ENCODE measurements at regions not wholly inside any gene's neighbourhood (a gene's known extent, or its start where the extent isn't known, plus 50 kb on each side); places are given as distances from the start of the nearest gene placed in this dataset.
"Not testable (repeated sequence)": the region's sequence is repeated elsewhere in the genome, so short reads cannot be mapped to it uniquely, and the experiment has no call there.

DNA sequence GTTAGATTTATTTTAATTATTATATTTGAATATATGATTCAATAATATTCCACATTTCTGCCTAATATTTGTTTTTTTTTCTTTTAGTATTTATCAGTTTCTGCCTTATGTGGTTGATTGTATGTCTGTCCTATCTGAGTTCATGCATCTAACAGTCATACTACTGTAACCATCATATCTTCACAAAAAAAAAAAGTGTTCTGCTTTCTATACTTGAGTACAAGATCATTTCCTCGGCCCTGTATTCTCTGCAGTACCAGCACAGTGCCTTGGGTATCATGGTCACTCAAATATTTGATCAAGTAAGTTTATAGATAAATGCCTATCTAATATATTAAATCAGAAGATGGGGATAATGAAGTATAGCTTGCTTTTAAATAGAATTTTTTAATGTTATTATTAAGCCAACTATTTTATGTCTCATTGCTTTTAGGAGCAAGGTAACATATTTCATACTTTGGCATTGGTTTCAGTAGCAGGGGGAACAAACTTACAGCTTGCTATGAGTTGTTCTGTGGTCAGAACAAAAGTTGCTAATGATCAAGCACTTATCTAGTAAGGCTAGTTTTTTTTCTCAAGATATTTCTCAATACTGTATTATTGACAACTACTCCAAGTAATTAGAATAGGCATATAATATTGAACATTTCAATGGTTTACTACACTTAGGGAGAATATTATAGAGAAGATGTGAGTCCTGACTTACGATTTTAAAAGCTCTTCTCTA lies 290.5 kb upstream of the FBXO33 start:
- DNase-seq = no peak

DNA sequence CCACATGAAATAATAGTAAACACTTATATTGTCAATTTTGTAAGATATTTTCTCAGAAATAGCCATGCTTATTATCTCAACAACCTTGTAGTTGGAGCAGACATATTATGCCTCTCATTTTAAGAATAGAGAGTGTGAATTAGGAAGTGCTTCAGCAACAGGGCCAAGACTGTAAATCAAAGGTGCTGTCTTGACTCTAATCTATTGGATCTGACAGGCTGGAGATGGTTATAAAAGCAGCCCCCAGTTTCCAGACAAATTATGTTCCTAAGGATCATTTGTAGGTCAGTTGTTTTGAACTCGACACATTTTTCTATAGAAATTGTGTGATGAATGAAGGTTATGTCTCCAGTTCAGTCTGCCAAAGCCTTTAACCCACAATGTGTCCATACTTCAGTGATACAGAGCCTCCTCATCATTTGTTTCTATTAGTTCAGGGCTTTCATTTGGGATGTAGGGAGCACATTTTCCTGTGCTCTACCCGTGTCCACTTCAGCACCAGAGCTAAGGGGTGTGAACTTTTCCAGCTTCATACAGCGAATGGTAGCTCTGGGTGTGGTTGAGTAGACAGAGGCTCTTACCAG lies 284.8 kb upstream of the FBXO33 start:
- no peak for DNase-seq

DNA sequence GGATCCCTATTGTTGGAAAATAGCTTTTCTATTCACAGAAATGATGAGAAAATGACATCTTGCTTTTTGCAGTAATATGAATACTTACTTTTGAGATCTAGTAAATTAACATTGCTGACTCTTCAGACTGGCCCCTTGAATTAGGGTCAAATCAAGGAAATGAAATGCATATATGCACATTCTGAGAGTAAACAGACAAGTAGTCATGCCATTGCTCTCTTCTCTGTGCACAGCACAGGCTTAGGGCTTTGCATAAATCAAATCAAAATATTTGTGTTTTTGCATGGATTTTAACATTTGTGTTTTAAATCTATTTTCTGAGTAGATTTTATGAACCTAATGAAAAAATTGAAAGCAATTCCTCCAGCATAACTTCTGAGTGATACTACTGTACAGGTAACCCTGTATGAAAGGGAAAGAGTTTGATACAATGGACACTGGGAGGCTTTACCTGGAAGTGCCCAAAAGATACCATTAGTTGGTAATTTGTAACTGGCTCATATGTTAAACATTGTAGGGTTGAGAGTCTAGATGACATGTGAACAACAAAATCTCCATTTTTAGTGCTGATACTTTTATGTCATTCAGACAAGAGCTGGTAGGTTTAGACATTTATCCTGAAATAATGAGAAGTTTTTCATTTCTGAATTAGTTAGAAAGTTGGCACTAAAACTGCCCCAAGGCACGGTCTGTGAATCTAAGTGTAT lies 280.2 kb upstream of the FBXO33 start:
- no peak for DNase-seq

DNA sequence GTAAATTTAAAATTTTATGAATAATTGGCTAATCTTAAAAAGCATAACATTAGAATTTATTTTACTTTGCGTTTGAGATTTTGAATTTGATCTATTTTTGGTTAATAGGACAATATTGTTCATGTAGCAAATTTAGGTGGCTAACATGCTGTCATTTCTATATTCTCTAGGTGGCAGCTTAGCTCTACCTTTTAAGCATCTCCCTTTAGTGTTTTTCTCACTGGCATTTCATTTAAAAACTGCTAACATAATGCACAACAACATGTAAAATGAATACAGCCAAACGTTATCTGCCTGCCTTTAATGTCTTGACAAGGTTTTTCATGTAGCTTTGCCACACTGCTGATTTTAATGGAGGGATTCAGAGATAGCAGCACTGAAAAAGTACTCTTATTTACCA lies 272.4 kb upstream of the FBXO33 start:
- no peak for DNase-seq

DNA sequence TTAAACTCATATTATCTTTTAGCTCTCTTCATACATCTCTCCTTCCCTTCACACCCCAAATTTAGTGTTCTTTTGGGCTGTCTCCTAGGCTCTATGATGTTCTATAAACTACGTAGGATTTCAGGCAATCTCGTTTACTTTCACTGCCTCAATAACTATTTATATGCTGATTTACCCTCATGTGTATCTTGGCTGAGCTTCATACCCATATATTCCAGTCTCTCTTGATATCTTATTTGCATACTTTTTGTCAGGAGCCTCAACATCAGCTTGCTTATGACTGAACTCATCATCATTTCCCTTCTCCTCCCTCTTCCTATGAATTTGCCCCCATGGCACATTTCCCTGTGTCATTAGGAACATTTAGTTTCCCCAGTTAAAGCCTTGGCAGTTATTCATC lies 262.1 kb upstream of the FBXO33 start:
- DNase-seq = no peak

DNA sequence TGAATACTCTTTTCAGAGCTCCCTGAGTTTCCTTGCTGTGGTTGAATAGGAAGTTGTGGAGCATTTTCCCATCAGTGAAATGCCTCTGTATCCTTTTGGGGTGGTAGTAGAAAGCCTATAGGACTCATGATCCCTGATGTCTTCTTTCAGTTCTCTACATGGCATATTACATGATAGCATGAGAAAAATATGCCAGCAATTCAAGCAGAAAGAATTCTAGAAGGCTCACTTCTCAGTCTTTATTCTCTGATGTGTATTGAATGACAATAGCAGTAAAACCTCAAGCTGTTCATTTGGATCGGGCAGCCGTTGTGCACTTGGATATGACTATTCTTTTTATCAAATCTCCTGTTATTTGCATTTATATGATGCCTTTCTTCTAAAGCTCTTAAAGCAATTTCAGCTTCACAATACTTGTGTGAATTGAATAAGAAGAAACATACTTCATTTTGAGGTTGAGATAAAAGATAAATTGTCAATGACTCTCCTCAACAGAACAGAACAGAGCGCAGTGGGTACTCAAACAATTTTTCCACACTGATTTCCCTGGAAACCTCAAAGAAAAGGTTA lies 251.5 kb upstream of the FBXO33 start:
- DNase-seq = no peak

DNA sequence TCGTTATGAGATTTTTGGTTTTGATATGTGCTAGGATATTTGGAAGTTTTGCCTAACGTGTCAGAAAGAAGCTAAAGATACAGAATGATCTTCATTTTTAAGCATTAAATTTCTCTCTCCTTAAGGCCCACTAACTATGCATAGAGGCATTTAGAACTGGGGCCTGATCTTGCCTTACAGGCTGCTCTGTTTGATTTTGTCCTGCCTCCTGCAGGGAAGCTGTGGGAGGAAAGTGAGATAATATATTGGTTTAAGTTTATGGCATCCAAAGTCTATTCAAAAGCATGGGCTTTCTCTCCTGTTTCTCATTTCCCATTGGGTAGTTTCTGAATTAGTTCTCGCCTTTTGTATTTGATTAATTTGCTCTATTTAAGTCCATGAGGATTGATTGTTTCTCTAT lies 250.3 kb upstream of the FBXO33 start:
- no peak for DNase-seq

DNA sequence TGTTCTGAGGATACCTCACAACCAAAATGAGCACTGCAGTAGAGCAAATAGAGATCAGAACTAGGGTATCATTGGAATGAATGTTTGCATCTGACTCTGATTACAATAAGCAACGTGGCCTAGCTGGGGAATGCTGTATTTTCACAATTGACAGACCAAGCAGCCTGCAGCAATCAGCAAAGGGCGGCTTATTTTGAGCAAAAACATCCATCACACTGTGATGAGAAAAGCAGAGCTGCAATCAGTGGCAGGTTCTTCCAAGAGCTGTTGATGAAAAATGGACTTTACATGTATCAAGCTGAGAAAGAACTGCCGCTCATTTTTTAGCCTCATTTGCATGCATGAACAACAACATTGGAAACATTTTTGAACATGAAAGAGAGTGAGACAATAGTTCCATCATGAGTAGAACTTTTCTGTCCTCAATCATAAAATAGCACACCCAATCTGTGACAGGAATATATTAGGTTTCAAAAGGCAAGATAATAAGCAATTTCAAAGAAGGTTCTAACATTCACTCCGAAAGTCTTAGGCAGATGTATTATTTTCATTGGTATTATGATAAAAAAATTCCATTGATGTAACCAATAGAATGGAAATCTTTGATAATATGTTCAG lies 249.7 kb upstream of the FBXO33 start:
- no peak for DNase-seq

DNA sequence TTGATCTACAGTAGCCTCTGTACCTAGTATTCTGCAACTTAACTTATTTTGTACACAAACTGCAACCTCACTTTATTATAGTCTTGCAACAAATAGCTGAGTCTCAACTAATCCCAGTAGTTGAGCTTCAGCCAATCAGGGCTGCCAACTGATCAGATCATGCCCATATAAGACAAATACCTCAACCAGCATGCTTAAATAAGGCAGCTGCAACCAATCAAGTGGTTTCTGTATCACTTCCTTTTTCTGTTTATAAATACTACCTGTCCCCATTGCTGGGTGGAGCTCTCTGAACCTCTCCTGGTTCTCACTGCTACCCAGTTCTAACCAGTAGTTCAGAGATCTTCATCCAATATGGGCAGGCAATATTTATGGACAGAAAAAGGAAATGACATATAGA lies 248.5 kb upstream of the FBXO33 start:
- no peak for DNase-seq

DNA sequence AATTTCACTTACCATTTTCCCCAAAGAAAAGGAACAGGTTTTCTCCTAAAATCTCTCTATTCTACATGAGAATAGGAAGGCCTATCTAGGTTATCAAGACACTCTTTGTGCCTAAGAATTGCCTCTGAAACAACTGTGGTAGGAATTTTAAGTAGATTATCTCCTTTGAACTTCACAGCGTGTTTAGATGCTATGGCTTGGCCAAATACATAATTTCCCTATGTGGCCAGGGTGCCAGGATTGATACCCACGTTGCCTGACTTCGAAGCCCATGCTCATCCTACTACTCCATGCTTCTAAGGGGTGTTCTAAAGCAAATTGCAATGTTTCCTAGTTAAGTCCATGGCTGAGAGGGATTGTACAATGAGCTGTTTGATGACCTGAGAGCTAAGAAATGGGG lies 241.5 kb upstream of the FBXO33 start:
- DNase-seq = no peak

DNA sequence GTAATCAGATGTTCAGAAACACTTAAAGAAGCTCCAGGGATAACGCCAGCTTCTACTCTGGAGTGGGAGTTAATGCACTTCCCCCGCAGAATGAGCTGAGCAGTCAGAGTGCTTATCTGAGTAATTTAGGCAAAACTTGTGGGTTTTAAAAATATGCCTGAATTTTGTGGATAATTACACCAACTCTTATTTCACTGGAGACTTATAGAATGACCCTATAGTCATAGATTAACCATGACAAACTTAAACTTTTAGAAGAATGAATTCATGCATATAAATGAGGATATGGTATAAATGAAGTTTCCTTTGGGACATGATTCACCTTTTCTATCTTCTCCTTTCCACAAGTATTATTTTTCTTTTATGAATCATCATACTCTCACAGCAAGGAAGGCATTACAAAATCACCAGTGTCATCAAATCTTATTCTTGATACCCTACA lies 241.1 kb upstream of the FBXO33 start:
- no peak for DNase-seq

DNA sequence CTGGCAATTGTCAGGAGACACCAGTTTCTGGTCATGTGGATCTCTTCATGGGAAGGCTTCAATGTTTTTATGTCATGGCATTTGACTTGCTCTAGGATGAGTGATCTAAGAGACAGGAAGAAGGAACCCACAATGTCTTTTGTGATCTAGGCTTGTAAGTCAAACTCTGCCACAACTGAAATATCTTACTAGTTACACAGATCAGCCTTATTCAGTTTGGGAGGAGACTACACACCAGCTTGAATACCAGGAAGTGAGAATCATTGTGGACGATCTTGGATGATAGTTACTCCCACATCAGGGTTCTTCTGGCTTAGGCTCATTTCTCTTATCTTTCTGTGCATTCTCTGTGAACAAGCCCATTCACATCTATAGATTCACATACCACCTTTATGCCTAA lies 236.2 kb upstream of the FBXO33 start:
- no peak for DNase-seq

DNA sequence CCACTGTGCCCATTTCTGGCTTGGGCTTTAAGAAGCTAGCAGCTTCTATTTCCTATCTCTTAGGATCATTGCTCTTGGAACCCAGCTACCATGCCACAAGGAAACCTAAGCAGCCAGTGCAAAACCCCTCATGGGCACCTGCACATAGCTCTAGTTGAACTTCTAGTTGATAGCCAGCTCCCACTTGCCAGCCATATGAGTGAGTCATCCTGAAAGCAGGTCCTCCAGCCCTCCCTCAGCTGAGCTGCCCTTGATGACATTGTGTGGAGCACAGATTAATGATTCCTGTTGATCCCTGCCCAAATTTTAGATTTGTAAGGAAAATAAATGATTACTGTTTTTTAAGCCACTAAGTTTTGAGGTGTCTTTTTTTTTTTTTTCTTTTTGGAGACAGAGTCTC lies 234.2 kb upstream of the FBXO33 start:
- DNase-seq = no peak

DNA sequence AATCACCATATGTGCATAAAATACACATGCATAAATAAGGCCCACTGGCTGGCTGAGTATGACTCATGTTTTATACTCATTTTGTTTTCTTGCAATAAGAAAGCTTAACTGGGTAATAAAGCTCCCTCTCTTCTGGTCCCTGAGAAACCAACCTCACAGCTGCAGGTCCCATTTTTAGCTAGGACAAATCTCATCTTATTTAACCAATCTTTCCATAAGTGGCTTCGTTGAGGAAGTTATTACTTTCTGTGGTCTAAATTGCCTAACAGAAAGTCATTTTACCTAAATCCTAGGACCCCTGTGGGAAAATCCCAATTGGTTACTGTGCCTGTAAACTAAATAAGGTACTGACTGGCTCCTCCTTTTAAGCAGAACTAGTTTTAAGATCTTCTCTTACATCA lies 232.8 kb upstream of the FBXO33 start:
- no peak for DNase-seq

DNA sequence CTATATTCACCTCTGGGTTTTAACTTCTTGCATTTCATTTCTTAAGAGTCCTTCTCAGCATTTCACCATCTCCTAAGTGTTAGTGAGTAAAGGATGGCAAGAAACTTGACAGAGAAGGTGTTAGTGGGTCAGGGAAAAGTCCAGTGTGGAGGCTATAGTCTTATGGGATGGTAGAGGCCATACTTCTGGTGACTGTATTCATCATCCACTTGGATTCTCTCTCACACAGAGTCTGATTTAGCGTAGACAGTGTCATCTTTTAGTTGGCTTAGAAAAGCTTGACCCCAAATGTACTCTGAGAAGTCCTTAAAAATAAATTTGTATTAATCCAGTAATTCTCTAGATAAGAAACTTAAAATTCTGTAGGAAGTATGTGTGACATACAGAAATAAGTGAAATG lies 232.4 kb upstream of the FBXO33 start:
- no peak for DNase-seq

DNA sequence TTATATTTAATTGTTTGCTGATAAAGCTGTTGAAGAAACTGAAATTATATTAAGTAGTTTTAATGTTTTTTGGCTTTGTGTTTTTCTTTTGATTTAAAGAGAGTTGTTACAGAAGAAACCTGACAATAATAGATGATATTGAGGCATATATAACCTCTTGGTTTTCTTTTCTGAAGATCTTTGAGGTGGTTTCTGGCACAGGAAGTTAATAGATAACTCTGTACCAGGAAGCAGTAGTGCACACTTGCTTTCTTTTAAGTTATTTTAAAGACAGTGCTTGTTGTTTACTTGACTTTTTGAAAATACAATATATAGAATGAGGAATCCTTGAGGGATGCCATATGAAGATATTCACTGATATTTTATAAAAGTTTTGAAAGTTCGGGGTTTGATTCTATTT lies 209.0 kb upstream of the FBXO33 start:
- DNase-seq = no peak

DNA sequence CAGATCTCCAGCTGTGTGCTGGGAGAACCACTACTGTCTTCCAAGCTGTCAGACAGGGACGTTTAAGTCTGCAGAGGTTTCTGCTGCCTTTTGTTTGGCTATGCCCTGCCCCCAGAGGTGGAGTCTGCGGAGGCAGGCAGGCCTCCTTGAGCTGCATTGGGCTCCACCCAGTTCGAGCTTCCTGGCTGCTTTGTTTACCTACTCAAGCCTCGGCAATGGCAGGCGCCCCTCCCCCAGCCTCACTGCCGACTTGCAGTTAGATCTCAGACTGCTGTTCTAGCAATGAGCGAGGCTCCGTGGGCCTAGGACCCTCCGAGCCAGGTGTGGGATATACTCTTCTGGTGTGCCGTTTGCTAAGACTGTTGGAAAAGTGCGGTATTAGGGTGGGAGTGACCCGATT lies 206.8 kb upstream of the FBXO33 start:
- not testable (repeated sequence) for DNase-seq

DNA sequence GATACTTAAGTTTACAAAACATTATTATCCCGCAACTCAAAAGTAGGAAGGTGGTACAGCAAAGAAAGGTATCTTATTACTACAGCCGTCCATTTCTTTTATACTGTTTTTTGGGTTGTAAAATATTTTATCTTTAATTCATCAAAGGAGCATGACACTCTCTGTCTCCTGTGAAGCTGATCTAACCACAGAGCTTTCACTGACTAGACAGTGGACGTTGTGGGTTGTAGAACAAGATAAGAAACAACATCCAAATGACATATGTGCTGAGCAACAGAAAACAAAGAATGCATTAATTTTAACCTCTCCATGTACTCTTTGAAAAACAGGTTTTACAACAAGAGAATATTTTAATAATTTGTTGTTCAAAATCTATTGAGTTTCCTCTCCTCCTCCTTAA lies 195.9 kb upstream of the FBXO33 start:
- no peak for DNase-seq

DNA sequence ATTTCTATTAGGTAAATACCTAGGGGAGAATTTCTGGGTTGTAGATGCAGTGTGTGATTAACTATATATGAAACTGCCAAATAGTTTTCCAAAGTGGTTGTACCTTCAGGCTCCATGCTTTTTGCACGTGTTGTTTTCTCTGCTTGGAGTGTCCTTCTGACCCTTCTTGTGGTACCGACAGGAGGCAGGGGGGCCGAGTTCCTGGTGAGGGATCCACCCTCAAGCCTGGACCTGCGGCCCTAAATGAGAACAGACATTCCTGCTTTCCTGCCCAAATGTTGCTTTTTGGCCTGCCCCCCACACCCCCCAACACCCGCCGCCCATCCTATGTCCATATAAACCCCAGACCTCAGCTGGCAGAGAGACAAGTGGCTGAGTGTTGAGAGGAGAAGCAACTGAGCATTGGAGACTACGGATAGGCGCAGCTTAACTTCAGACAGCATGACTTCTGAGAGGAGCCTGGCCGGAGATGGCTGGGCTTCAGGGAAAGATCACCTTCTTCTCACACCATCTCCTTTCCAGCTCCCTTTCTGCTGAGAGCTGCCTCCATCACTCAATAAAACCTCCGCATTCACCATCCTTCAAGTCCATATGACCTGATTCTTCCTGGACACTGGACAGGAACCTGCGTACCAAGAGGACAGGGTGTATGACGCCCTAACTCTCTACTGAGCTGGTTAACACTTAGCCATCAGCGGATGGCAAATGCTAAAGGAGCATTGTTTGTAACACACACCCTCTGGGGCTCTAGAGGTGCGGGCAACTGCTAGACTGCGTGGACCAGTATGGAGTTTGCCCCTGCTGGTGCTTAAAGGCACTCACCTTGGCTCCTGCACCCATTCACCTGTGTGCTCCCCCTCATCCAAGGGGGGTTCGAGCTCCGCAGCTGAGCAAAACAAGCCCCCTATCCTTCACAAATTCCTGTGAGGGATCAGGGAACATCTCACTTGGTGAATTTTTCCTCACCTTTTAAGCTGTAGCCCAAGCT lies 194.7 kb upstream of the FBXO33 start:
- DNase-seq = no peak

DNA sequence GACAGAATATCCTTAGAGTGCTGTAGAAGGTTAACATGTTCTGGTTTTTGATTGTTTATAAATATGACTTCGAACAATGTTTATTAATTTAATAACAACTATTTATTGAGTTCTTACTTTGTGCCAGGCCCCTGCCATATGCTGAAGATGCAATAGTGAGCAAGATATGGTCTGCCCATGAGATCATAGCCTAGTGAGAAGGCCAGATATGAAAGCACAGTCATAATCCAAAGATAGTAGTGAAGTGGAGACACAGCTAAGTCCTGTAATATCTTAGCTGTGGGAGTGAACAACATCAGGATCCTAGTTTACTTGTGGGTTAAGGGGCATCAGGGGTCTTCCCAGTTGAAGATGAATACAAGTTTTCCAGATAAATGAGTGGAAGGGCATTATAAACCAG lies 189.4 kb upstream of the FBXO33 start:
- DNase-seq = no peak

DNA sequence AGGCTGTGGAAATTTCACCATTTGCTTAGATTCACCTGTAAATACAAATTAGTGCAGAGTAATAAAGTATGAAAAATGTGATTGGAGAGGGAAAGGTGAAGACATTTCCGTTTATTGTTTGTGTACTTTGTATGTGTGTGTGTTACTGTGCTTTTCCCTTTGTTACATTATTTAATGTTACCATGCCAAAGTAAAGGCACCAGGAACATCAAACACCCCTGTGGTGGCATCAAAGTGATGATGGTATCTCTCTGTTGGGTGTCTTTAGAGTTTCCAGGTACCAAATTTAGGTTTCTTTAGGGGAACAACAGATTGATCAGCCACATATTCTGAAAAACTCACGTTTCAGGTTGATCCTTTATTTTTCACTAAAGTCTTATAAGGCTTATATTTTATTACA lies 189.0 kb upstream of the FBXO33 start:
- no peak for DNase-seq

DNA sequence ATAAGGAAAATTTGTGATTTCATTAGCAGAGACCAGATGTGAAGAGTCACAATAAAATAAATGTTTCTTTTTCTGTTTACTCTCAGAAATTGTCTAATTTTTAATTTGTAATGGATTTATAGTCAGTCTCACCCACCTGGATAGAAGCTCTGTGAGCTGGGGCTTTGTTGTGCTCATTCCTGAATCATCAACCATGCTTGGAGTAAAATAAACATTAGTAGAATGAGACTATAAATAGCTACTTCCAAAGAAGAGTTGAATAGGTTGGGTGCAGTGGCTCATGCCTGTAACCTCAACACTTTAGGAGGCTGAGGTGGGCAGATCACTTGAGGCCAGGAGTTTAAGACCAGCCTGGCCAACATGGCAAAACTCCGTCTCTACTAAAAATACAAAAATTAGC lies 185.3 kb upstream of the FBXO33 start:
- DNase-seq = no peak
